HUES6 (cell line): ENCODE measurements at regions not wholly inside any gene's neighbourhood (a gene's known extent, or its start where the extent isn't known, plus 50 kb on each side); places are given as distances from the start of the nearest gene placed in this dataset.
"Not testable (repeated sequence)": the region's sequence is repeated elsewhere in the genome, so short reads cannot be mapped to it uniquely, and the experiment has no call there.

Experiments used
- H3K27ac ChIP-seq: 2 replicates; pipeline ENCODE4 v1.7.0; 2013; ENCODE audit warnings: low read depth, mild to moderate bottlenecking, low read length, inconsistent platforms
- H3K27me3 ChIP-seq: 2 replicates; pipeline ENCODE4 v1.6.1; 2013; ENCODE audit warnings: low read length; ENCODE audit not compliant: control insufficient read depth, insufficient read depth
- H3K36me3 ChIP-seq: 2 replicates; pipeline ENCODE4 v1.6.1; 2013; ENCODE audit warnings: low read length; ENCODE audit not compliant: control insufficient read depth, insufficient read depth
- H3K4me1 ChIP-seq: 2 replicates; pipeline ENCODE4 v1.6.1; 2013; ENCODE audit warnings: low read length; ENCODE audit not compliant: control insufficient read depth, insufficient read depth
- H3K4me3 ChIP-seq: 2 replicates; pipeline ENCODE4 v1.5.1; 2013; ENCODE audit warnings: low read depth, low read length
- H3K9ac ChIP-seq: one replicate; pipeline ENCODE4 v1.6.1; 2013; ENCODE audit warnings: mild to moderate bottlenecking, low read length
- H3K9me3 ChIP-seq: 2 replicates; pipeline ENCODE4 v1.6.1; 2013; ENCODE audit warnings: low read depth, low read length; ENCODE audit not compliant: control insufficient read depth, insufficient read depth

DNA sequence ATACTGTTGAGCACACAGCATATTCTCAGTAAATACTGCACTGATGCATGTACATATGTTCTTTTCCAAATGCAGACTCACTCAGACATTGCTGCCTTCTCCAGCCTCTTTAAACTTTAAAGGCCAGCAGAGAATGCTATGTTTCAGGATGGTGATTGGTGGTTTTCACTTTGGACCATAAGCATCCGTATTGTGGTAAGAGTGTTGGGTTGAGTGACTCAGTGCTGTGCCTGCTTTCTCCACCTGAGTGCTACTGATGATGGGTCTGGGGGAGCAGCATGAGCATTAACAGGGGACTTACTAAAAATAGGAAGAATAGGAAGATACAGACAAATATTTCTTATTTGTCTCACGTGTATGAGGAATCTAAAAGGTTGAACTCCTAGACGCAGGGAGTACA, 56.3 kb upstream of the ZNF92 start:
- Histone ChIP-seq H3K27ac (no peak overlapping the region), H3K4me1 (no peaks in the 10 kb centered on the region), H3K27me3 (no peaks in the 10 kb centered on the region), H3K9me3 (no peaks in the 10 kb centered on the region), H3K4me3 (no peak overlapping the region), H3K36me3 (0 out of 2 replicates have a peak, but pooled peaks cover 8% of the 10 kb centered on the region), H3K9ac (no peak overlapping the region)

DNA sequence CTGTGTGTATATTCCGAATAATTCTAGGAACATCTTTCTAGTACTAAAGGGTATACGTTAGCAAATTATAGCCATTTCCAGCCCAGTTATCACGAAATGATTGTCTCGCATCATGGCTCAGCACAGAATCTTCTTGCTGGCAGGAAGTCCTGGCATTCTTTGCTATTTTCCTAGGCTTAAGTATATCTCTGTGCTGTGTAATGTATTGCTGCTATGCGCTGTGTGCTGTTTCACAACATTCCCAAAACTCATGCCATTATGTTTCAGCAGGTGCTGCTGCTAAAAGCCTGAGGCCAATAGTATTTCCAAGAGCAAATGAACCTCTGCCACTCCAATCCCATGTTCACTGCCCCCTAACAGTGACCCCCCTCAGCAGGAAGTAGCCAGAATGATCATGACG, 62.9 kb upstream of the ZNF92 start:
- H3K27ac ChIP-seq: no peak overlapping the region
- 0 out of 2 replicates have a peak, but pooled peaks cover 15% of the 10 kb centered on the region for H3K36me3 ChIP-seq
- H3K4me3 ChIP-seq: no peak overlapping the region
- H3K27me3 ChIP-seq: no peaks in the 10 kb centered on the region
- H3K9ac ChIP-seq: no peak overlapping the region
- H3K9me3 ChIP-seq: no peaks in the 10 kb centered on the region
- H3K4me1 ChIP-seq: peaks cover 5% of the 10 kb centered on the region; the same call in 1 of the 2 replicates

DNA sequence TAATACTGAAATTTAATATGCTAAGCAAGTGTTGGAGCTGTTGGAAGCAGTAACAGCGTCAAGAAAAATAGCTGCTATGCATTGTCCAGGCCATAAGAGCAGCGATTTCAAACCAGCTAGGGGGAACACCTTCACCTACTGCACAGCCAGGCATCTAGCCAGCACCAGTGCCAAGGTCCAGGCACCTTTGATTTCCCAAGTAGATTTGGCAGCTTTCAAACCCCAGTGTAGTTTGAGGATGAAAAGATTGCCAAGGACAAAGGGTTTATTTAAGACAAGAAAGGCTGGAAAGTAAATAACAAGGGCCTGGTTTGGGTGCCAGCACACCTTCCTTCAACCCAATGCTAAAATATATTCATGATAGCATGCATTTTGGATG, 65.4 kb upstream of the ZNF92 start:
- Histone ChIP-seq H3K27me3 (no peaks in the 10 kb centered on the region), H3K9me3 (no peaks in the 10 kb centered on the region), H3K4me1 (peaks cover 5% of the 10 kb centered on the region; the same call in 1 of the 2 replicates), H3K4me3 (no peak overlapping the region), H3K27ac (no peak overlapping the region), H3K36me3 (0 out of 2 replicates have a peak, but pooled peaks cover 7% of the 10 kb centered on the region), H3K9ac (no peak overlapping the region)

DNA sequence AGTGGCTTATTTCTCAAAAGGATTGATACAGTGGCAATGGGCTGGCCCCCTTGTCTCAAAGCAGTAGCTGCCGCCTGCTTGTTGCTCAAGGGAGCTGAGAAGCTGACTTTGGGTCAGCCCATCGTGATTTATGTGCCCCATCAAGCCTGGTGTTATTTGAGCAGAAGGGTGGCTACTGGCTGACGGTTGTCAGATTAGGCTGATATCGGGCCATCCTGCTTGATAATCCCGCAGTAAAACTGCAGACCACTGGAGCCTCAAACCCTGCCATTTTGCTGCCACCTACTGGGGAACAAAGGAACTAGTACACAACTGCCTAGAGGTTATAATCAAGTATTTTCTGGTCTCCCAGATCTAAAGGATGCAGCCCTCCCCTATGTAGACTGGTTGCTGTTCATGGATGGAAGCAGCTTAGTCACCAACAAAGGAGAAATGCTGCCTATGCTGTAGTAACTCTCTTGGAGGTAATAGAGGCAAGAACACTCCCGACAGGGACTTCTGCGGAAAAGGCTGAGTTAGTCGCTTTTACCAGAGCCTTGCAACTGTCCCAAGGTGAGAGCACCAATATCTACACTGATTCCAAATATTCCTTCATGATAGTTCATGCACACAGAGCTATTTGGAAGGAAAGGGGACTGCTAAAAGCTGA, 65.9 kb upstream of the ZNF92 start:
- peaks cover 5% of the 10 kb centered on the region; the same call in 1 of the 2 replicates for H3K4me1 ChIP-seq
- no peak overlapping the region for H3K4me3 ChIP-seq
- no peak overlapping the region for H3K27ac ChIP-seq
- H3K27me3 ChIP-seq: no peaks in the 10 kb centered on the region
- H3K9me3 ChIP-seq: no peaks in the 10 kb centered on the region
- 0 out of 2 replicates have a peak, but pooled peaks cover 7% of the 10 kb centered on the region for H3K36me3 ChIP-seq
- no peak overlapping the region for H3K9ac ChIP-seq

DNA sequence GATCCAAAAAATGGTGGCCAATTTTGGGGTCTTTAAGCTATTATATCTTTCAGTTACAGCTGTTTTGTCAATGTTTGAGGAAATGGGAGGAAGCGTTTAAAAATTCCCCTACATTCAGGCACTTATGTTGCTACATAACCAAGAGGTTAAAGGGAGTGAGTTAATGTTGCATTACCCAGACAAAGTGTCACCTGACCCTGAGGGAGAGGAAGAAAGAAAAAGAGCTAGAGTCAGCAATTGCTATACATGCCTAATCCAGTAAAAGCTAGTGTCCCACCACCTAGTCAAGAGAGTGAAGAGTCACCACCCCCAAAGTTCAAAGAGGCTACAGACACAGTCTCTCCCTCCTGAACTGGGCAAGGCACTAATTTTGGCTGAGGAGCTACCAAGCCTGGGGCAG, 69.5 kb upstream of the ZNF92 start:
- Histone ChIP-seq H3K4me1 (peaks cover 5% of the 10 kb centered on the region; the same call in 1 of the 2 replicates), H3K9me3 (no peaks in the 10 kb centered on the region), H3K27ac (no peak overlapping the region), H3K9ac (no peak overlapping the region), H3K27me3 (no peaks in the 10 kb centered on the region), H3K4me3 (no peak overlapping the region), H3K36me3 (0 out of 2 replicates have a peak, but pooled peaks cover under 1% of the 10 kb centered on the region)

DNA sequence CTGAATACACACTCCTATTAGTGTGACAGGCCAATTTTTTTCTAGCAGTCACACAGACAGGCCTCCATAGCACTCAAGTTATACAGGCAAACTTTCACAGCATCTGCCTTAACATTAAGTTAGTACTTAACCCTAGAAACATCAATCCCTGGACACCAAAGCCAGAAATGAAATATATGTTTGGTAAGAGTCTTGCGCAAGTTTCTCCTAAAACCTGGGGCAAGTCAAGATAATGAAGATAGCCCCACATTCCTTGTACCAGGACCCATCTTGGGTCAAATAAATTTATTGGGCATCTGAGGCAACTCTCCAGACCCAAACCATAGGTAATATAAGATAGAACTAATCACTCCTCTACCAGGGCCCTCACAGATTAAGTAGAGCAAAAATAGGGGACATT, 70.8 kb upstream of the ZNF92 start:
- no peaks in the 10 kb centered on the region for H3K36me3 ChIP-seq
- H3K27me3 ChIP-seq: no peaks in the 10 kb centered on the region
- H3K9ac ChIP-seq: no peak overlapping the region

DNA sequence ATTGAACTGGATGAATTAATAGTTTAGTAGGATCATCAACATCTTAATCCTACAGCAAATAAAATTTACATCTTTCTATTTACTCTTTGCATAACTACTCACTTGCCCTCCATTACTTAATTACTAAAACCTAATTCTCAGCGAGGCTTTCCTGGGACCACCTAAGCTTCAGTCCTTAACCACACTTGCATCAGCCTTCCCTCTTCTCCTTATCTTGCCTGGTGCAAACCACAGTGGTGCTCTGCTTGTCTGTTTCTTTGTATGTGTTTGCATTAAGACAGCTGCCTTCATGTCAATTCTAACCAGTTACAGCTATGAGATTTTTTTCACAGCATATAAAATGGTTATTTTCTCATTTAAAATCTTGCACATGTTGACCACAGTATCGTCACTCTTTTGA, 72.6 kb upstream of the ZNF92 start:
- Histone ChIP-seq H3K27ac (no peak overlapping the region), H3K27me3 (no peaks in the 10 kb centered on the region), H3K4me3 (no peak overlapping the region), H3K9me3 (no peaks in the 10 kb centered on the region), H3K36me3 (no peaks in the 10 kb centered on the region), H3K4me1 (no peaks in the 10 kb centered on the region), H3K9ac (no peak overlapping the region)

More for the DNA sequence above, 70.8 kb upstream of the ZNF92 start:
- no peaks in the 10 kb centered on the region for H3K9me3 ChIP-seq
- H3K27ac ChIP-seq: no peak overlapping the region
- H3K4me3 ChIP-seq: no peak overlapping the region
- peaks cover 5% of the 10 kb centered on the region; the same call in 1 of the 2 replicates for H3K4me1 ChIP-seq

DNA sequence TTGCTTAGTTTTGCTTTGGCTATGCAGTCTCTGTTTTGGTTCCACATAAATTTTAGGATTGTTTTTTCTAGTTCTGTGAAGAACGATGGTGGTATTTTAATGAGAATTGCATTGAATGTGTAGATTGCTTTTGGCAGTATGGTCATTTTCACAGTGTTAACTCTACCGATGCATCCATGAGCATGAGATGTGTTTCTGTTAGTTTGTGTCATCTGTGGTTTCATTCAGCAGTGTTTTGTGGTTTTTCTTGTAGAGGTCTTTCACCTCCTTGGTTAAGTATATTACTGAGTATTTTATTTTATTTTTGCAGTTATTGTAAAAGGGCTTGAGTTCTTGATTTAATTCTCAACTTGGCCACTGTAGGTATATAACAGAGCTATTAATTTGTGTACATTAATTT, 78.2 kb upstream of the ZNF92 start:
- Histone ChIP-seq H3K4me3 (no peak overlapping the region), H3K27ac (no peak overlapping the region), H3K9me3 (no peaks in the 10 kb centered on the region), H3K27me3 (no peaks in the 10 kb centered on the region), H3K4me1 (no peaks in the 10 kb centered on the region), H3K9ac (no peak overlapping the region), H3K36me3 (no peaks in the 10 kb centered on the region)

DNA sequence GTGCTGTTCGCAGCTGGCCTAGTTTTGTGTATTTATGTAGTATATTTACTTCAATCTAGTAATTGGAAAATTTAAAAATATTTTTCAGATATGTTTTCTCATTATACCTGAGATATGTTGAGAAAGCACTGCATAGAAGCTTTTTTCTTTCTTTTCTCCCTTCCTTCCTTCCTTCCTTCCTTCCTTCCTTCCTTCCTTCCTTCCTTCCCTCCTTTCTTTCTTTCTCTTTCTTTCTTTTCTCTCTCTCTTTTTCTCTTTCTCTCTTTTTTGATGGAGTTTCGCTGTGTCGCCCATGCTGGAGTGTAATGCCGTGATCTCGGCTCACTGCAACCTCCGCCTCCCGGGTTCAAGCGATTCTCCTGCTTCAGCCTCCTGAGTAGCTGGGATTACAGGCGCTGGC, 83.3 kb upstream of the ZNF92 start:
- not testable (repeated sequence) for H3K36me3 ChIP-seq, H3K9me3 ChIP-seq, H3K27me3 ChIP-seq, H3K27ac ChIP-seq, H3K4me1 ChIP-seq, H3K4me3 ChIP-seq, H3K9ac ChIP-seq

DNA sequence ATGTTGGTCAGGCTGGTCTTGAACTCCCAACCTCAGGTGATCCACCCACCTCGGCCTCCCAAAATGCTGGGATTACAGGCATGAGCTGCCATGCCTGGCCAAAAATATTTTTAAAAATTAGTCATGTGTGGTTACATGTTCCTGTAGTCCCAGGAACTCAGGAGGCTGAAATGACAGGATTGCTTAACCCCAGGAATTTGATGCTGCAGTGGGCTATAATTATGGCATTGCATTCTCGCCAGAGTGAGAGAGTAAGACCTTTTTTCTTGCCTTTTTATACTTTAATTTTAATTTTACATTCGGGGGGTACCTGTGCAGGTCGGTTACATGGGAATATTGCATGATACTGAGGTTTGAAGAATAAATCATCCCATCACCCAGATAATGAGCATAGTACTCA, 86.6 kb upstream of the ZNF92 start:
- no peak overlapping the region for H3K4me3 ChIP-seq
- no peaks in the 10 kb centered on the region for H3K36me3 ChIP-seq
- no peak overlapping the region for H3K9ac ChIP-seq
- no peaks in the 10 kb centered on the region for H3K27me3 ChIP-seq
- no peaks in the 10 kb centered on the region for H3K4me1 ChIP-seq
- no peaks in the 10 kb centered on the region for H3K9me3 ChIP-seq
- no peak overlapping the region for H3K27ac ChIP-seq

DNA sequence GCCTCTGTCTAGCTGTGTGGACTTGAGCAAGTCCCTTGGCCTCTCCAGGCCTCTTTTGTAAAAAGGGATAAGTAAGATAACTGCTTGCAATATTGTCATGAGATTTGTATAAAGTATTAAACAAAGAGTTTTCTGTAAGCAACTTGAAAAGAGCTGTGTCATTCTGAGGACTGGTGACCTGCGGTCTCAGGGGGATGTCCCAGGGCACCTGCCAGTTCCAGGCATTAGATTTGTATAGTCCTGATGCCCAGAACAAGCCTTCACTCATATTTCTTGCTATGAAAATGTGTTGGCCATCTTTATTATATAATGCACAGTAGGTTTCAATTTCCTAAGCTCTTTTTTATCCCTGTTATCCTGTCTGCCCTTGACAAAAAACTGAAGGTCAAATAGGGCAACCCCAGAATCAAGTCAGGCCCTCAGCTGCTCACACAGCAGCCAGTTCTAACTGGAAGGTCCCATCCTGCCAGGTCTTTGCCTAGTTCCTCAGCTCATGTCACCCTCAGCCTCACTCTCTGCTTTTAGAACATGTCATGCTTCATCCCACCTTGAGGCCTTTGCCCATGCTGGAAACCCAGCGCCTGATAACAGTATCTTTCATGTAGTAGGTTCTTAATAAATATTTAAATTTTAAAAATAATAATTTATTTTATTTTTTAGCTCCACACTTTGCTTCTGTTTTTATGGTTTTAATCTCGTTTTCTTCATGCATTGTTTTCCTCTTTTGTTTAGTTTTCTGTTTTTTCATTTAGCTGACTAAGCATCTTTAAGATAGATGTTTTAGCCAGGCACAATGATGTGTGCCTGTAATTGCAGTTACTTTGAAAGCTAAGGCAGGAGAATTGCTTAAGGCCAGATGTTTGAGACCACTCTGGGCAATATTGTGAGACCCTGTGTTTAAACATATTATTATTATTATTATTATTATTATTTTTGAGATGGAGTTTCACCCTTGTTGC, 87.5 kb upstream of the ZNF92 start:
- Histone ChIP-seq H3K27ac (no peak overlapping the region), H3K9me3 (no peaks in the 10 kb centered on the region)

More for the DNA sequence above, 87.5 kb upstream of the ZNF92 start:
- Histone ChIP-seq H3K4me1 (no peaks in the 10 kb centered on the region), H3K4me3 (no peak overlapping the region), H3K27me3 (no peaks in the 10 kb centered on the region), H3K36me3 (no peaks in the 10 kb centered on the region), H3K9ac (no peak overlapping the region)
